ENCODE measurements at regions not wholly inside any gene's neighbourhood (a gene's known extent, or its start where the extent isn't known, plus 50 kb on each side); places are given as distances from the start of the nearest gene placed in this dataset.

DNA sequence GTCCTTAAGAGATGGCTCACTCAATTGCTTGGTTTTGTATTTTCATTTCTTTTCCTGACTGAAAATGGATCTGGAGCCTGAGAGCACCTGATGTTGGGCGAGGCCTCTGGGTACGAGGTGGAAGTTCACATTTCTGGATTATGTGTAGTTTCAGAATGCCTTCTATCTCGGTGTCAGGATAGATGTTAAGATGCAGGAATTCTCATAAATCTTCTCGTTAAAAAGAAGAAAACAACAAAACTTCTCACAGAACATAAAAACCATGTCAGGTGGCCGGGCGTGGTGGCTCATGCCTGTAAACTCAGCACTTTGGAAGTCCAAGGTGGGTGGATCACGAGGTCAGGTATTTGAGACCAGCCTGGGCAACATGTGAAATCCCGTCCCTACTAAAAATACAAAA is 101.8 kb downstream of the RHOU start:
- Histone ChIP-seq H3K27ac (peak overlapping the region in 3 of 4 donors; percentile 75 to 93 (median 92)), H3K4me1 (peaks cover 0 to 15% (median 2%) of the 10 kb centered on the region in 4 donors), H3K4me3 (peak overlapping the region in 2 of 4 donors; percentile 48 to 50), H3K36me3 (no peaks in the 10 kb centered on the region), H3K9me3 (no peaks in the 10 kb centered on the region), H3K27me3 (no peaks in the 10 kb centered on the region)
- DNase-seq, result no peak
- no peak for TF ChIP-seq POLR2A (IDR thresholded peaks at IDR 0.05)
- TF ChIP-seq, protein P1, sequence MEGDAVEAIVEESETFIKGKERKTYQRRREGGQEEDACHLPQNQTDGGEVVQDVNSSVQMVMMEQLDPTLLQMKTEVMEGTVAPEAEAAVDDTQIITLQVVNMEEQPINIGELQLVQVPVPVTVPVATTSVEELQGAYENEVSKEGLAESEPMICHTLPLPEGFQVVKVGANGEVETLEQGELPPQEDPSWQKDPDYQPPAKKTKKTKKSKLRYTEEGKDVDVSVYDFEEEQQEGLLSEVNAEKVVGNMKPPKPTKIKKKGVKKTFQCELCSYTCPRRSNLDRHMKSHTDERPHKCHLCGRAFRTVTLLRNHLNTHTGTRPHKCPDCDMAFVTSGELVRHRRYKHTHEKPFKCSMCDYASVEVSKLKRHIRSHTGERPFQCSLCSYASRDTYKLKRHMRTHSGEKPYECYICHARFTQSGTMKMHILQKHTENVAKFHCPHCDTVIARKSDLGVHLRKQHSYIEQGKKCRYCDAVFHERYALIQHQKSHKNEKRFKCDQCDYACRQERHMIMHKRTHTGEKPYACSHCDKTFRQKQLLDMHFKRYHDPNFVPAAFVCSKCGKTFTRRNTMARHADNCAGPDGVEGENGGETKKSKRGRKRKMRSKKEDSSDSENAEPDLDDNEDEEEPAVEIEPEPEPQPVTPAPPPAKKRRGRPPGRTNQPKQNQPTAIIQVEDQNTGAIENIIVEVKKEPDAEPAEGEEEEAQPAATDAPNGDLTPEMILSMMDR (IDR thresholded peaks at IDR 0.05), result no peak

DNA sequence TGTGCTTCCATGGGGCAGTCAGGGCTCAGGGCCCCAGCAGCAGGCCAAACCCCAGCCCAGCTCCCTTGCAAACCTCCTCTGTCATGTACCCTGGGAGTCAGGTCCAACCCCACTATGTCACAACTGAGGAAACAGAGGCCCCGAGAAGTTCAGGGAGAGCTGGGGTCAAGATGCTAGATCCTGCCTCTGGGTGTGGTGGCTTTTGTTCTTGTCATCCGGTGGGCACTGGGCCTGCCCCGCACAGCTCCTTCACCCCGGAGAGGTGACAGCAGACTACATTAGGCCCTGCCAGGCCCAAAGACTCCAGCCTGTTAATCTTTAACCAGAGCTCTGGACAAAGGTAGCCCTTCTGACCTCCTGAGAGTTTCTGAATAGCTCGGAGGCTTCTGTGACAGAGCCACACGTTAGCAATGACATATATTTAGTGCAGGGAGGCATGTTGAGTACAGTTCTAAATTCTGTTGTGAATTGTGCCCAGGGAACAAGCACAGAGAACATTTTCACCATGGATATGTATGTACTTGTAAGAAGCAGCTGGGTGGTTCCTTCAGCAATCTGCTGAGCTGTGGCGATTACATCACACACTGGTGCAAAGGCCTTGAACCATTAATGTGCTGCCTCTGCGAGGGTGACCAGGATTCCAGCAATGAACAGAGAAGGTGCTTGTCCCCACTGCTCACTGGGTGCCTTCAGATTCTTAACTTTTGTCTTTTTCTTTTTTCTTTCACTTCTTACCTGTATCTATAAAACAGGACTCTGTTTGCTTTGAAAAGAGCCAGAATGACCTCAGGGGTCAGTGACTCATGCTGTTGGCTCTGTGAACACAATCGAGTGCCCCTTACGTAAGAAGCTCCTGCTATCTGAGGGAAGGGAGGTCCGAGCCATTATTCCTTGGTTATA is 102.8 kb downstream of the RHOU start:
- Histone ChIP-seq H3K9me3 (peaks cover 0 to 3% (median 0%) of the 10 kb centered on the region in 4 donors), H3K27ac (peak overlapping the region; percentile 14 to 93 (median 84)), H3K27me3 (no peaks in the 10 kb centered on the region), H3K36me3 (no peaks in the 10 kb centered on the region), H3K4me1 (peaks cover 0 to 16% (median 2%) of the 10 kb centered on the region in 4 donors), H3K4me3 (peak overlapping the region in 2 of 4 donors; percentile 48 to 50)
- DNase-seq, result peak in 2 of 3 donors; percentile 75 to 84
- peak; percentile 33 to 58 for TF ChIP-seq POLR2A (IDR thresholded peaks at IDR 0.05)
- TF ChIP-seq, protein P1 (IDR thresholded peaks at IDR 0.05), result no peak

DNA sequence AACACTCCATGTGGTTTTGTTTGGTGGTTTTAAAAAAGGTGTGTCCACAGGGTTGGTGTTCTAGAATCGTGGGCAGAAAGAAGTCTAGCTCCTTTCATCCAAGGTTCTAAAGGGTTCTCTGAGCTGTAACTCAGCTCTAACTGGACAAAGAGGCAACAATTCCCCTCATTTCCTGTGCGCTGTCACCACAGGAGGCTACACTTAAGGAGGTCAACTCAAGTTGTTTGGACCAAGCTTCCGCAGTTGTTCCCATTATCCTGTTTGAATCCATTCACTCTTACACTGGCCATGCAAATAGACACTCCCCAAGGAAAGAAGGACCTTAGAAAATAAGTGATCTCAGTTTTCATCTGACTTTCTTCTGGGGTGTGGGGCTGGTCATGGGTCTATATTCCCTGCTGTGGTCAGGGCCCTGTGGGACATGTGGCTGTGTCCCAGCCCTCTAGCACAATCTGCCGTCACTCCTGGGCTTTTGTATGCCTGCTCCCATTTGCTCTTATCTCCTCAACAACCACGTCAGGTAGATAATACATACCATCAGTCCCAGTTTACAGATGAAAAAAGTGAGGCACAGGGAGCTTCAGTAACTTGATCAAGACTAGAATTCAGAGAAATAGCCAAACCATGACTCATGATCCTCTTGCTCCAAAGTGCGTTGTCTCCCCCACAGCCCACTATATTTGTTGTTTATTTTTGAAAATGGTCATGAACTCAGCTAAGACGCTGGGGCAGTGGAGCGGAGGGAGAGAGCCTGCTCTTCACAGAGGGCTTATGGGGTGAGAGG is 103.6 kb downstream of the RHOU start:
- H3K4me1 ChIP-seq, result peaks cover 0 to 16% (median 2%) of the 10 kb centered on the region in 4 donors
- no peaks in the 10 kb centered on the region for H3K27me3 ChIP-seq
- TF ChIP-seq, protein P1 (IDR thresholded peaks at IDR 0.05), result no peak
- no peak for TF ChIP-seq POLR2A (IDR thresholded peaks at IDR 0.05)
- H3K9me3 ChIP-seq, result peaks cover 0 to 3% (median 0%) of the 10 kb centered on the region in 4 donors
- peak overlapping the region in 3 of 4 donors; percentile 75 to 93 (median 92) for H3K27ac ChIP-seq
- no peaks in the 10 kb centered on the region for H3K36me3 ChIP-seq
- H3K4me3 ChIP-seq, result peak overlapping the region in 1 of 4 donors; percentile 12
- DNase-seq, result no peak

DNA sequence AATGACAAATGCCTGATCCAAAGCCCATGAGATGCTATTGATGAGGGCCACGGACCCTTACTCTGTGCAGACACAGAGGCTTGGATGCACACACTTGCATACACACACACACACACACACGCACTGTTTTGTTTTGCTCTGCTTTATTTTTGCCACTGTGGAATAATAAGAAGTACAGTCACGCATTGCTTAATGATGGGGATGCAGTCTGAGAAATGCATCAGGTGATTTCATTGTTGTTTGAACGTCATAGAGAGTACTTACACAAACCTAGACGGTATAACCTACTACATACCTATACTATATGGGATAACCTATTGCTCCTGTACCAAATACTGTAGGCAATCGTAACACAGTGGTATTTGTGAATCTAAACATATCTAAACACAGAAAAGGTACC is 104.4 kb downstream of the RHOU start:
- H3K27ac ChIP-seq, result peak overlapping the region in 2 of 4 donors; percentile 92 to 93
- TF ChIP-seq, protein P1 (IDR thresholded peaks at IDR 0.05), result no peak
- no peak for TF ChIP-seq POLR2A (IDR thresholded peaks at IDR 0.05)
- peaks cover 0 to 16% (median 2%) of the 10 kb centered on the region in 4 donors for H3K4me1 ChIP-seq
- no peaks in the 10 kb centered on the region for H3K36me3 ChIP-seq
- no peak for DNase-seq
- H3K27me3 ChIP-seq, result no peaks in the 10 kb centered on the region
- H3K4me3 ChIP-seq, result no peak overlapping the region
- H3K9me3 ChIP-seq, result peaks cover 0 to 3% (median 0%) of the 10 kb centered on the region in 4 donors

DNA sequence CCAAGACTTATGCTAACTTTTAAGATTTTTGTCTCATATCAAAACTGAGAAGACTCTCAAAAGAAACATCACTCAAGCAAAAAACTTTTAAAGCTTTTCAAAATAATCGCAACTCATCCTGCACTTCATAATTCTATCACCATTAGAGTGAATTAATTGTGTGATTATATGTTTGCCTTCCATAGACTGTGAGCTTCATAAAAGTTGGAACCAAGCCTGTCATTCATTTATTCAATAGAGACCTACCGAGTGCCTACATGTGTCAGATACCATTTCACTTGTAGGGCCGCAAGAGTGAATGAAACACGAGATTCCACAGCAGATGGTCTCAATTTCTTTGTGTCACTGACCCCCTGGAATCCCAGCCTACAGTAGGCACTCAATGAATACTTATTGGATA is 106.4 kb downstream of the RHOU start:
- Histone ChIP-seq H3K4me3 (no peak overlapping the region), H3K36me3 (no peaks in the 10 kb centered on the region), H3K9me3 (peaks cover 0 to 3% (median 0%) of the 10 kb centered on the region in 4 donors), H3K27me3 (no peaks in the 10 kb centered on the region), H3K27ac (no peak overlapping the region), H3K4me1 (peaks cover 0 to 16% (median 2%) of the 10 kb centered on the region in 4 donors)
- TF ChIP-seq, protein P1 (IDR thresholded peaks at IDR 0.05), result no peak
- TF ChIP-seq POLR2A (IDR thresholded peaks at IDR 0.05), result no peak
- DNase-seq, result no peak

All from Peyer's patch (tissue), 4 donors.